ENCODE measurements at regions not wholly inside any gene's neighbourhood (a gene's known extent, or its start where the extent isn't known, plus 50 kb on each side); places are given as distances from the start of the nearest gene placed in this dataset.

DNA sequence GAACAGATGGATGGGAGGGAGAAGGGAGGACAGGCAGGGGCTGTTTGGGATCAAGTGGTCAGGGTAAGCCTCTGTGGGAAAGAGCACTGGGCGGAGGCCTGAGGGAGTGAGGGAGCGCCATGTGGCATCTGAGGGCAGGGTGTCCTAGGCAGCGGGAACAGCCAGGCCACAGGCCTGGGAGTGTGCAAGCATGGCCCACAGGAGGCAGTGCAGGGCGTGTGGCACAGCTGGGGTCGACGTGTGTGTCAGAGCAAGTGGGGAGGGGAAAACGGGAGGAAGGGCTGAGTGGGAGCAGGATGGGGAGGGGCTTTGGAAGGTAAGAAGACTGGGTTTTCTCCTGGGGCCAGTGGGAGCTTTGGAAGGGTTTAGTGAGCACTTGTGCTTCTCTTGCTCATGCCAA, 143.4 kb downstream of the SYF2 start:
- no peak overlapping the region for H3K4ac ChIP-seq (ENCODE audit: low read depth, low read length)
- H3K4me2 ChIP-seq (ENCODE audit: low read depth, low read length), result no peak overlapping the region
- in situ Hi-C loops (cut with MboI; ENCODE audit: low sequenced_read_pairs), result no loop called here
- no peak overlapping the region for H2BK15ac ChIP-seq (ENCODE audit: low read depth, low read length)
- H2BK5ac ChIP-seq (ENCODE audit: low read depth, low read length, poor library complexity, severe bottlenecking), result no peak overlapping the region
- no peak overlapping the region for H2BK20ac ChIP-seq (ENCODE audit: low read depth, low read length)
- H3K56ac ChIP-seq (ENCODE audit: extremely low read depth, insufficient read depth, low read length), result no peak overlapping the region
- H3K23ac ChIP-seq (ENCODE audit: low read depth, low read length), result no peak overlapping the region
- H3K9ac ChIP-seq (ENCODE audit: low read depth, low read length), result no peak overlapping the region
- no peak overlapping the region for H3K4me3 ChIP-seq (ENCODE audit: insufficient read depth, low read depth, low read length)
- no peak overlapping the region for H3K14ac ChIP-seq (replicated peaks; ENCODE audit: low read depth, low read length)
- ATAC-seq (ENCODE audit: low read depth) (no peak), DNase-seq (no peak)
- no peak overlapping the region for H3K18ac ChIP-seq (ENCODE audit: low read depth, low read length)
- H3K27me3 ChIP-seq (ENCODE audit: control insufficient read depth, insufficient read depth, low read length), result peaks cover 82% of the 10 kb centered on the region
- POLR2A ChIA-PET (ENCODE audit: unreplicated experiment), result no interaction called here
- H4K91ac ChIP-seq (ENCODE audit: insufficient read depth, low read depth, low read length), result no peak overlapping the region
- no peak overlapping the region for H2BK120ac ChIP-seq (ENCODE audit: low read depth, low read length)
- H3K4me1 ChIP-seq (ENCODE audit: control insufficient read depth, insufficient read depth, low read length), result no peaks in the 10 kb centered on the region
- no peaks in the 10 kb centered on the region for H3K9me1 ChIP-seq (ENCODE audit: insufficient read depth, low read length)
- no peak overlapping the region for H4K8ac ChIP-seq (ENCODE audit: low read depth in 2 of 2, low read length in 2 of 2)
- peaks cover 2% of the 10 kb centered on the region; the same call in 1 of the 2 replicates for H3K9me3 ChIP-seq (ENCODE audit: control insufficient read depth, insufficient read depth, low read length)
- H2AK5ac ChIP-seq (ENCODE audit: low read depth, low read length), result no peak overlapping the region
- no peak overlapping the region for H2AK9ac ChIP-seq (replicated peaks; ENCODE audit: low read depth, low read length, poor library complexity)
- H3K79me1 ChIP-seq (ENCODE audit: low read depth in 1 of 2, low read length in 2 of 2), result no peaks in the 10 kb centered on the region
- H3K27ac ChIP-seq (ENCODE audit: insufficient read depth, low read length), result no peak overlapping the region
- CTCF ChIA-PET, result no interaction called here
- intact Hi-C loops (cut with micrococcal nuclease), result no loop called here
- dilution Hi-C loops (cut with HindIII; ENCODE audit: low sequenced_read_pairs, unreplicated experiment), result no loop called here
- WGBS, 2 experiments (ENCODE audit: extremely low coverage in 2 of 2, insufficient read length in 1 of 2), result 79% methylated on average over 5 of the region's 7 CpGs; no CpG with 5 or more reads in 1 of the 2 experiments
- H3K36me3 ChIP-seq (ENCODE audit: control insufficient read depth, insufficient read depth, low read length), result no peaks in the 10 kb centered on the region
- no peaks in the 10 kb centered on the region; the same call in 1 of the 2 replicates for H4K20me1 ChIP-seq (ENCODE audit: insufficient read depth, low read length)
- no TSS peak for BruUV-seq (replicated peaks)
- TF ChIP-seq CHD1 (IDR thresholded peaks at IDR 0.05; ENCODE audit: low read depth, low read length) (no peak), MAZ (IDR thresholded peaks at IDR 0.05; ENCODE audit: borderline replicate concordance, low read depth, low read length) (no peak), FOS (IDR thresholded peaks at IDR 0.05; ENCODE audit: low read depth, low read length) (no peak), SMC3 (IDR thresholded peaks at IDR 0.05; ENCODE audit: low read depth, low read length) (no peak), RFX5 (IDR thresholded peaks at IDR 0.05; ENCODE audit: low read depth, low read length) (no peak), MXI1 (IDR thresholded peaks at IDR 0.05; ENCODE audit: borderline replicate concordance, low read depth, low read length) (no peak), BHLHE40 (IDR thresholded peaks at IDR 0.05; ENCODE audit: low read depth, low read length) (no peak), RCOR1 (IDR thresholded peaks at IDR 0.05; ENCODE audit: insufficient replicate concordance, low read length) (no peak)
- TF ChIP-seq, protein P1, sequence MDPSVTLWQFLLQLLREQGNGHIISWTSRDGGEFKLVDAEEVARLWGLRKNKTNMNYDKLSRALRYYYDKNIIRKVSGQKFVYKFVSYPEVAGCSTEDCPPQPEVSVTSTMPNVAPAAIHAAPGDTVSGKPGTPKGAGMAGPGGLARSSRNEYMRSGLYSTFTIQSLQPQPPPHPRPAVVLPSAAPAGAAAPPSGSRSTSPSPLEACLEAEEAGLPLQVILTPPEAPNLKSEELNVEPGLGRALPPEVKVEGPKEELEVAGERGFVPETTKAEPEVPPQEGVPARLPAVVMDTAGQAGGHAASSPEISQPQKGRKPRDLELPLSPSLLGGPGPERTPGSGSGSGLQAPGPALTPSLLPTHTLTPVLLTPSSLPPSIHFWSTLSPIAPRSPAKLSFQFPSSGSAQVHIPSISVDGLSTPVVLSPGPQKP (IDR thresholded peaks at IDR 0.05; ENCODE audit: borderline replicate concordance, low read depth, low read length), result no peak
- TF ChIP-seq, protein P2, sequence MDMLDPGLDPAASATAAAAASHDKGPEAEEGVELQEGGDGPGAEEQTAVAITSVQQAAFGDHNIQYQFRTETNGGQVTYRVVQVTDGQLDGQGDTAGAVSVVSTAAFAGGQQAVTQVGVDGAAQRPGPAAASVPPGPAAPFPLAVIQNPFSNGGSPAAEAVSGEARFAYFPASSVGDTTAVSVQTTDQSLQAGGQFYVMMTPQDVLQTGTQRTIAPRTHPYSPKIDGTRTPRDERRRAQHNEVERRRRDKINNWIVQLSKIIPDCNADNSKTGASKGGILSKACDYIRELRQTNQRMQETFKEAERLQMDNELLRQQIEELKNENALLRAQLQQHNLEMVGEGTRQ (IDR thresholded peaks at IDR 0.05; ENCODE audit: low read depth, low read length), result no peak
- no peak overlapping the region for H4K5ac ChIP-seq (ENCODE audit: low read depth, low read length)
- H2AFZ ChIP-seq (replicated peaks; ENCODE audit: low read length, poor library complexity), result no peak overlapping the region

Measured in IMR-90 (cell line).